Duodenal mucosa (tissue), 2 donors: ENCODE measurements at regions not wholly inside any gene's neighbourhood (a gene's known extent, or its start where the extent isn't known, plus 50 kb on each side); places are given as distances from the start of the nearest gene placed in this dataset.
"Not testable (repeated sequence)": the region's sequence is repeated elsewhere in the genome, so short reads cannot be mapped to it uniquely, and the experiment has no call there.

ENCODE experiments used
- H3K27ac ChIP-seq: one replicate; pipeline ENCODE4 v1.7.0; 2013; ENCODE audit warnings: low read depth, low read length
- H3K27me3 ChIP-seq, 2 donors: one replicate each; pipeline ENCODE4 v1.7.0; 2013; ENCODE audit warnings: low read length in 2 of 2, control low read depth in 1 of 2; ENCODE audit not compliant: insufficient read depth in 2 of 2, control insufficient read depth in 1 of 2
- H3K36me3 ChIP-seq, 2 donors: one replicate each; pipeline ENCODE4 v1.7.0; 2013; ENCODE audit warnings: low read length in 2 of 2, control low read depth in 1 of 2; ENCODE audit not compliant: insufficient read depth in 2 of 2, control insufficient read depth in 1 of 2
- H3K4me1 ChIP-seq, 2 donors: one replicate each; pipeline ENCODE4 v1.7.0; 2013; ENCODE audit warnings: low read length in 2 of 2, control low read depth in 1 of 2; ENCODE audit not compliant: insufficient read depth in 2 of 2, control insufficient read depth in 1 of 2
- H3K4me3 ChIP-seq, 2 donors: one replicate each; pipeline ENCODE4 v1.7.0; 2013; ENCODE audit warnings: low read length in 2 of 2, low read depth in 1 of 2
- H3K9ac ChIP-seq, 2 donors: one replicate each; pipeline ENCODE4 v1.7.0; 2013; ENCODE audit warnings: low read length in 2 of 2, low read depth in 1 of 2
- H3K9me3 ChIP-seq, 2 donors: one replicate each; pipeline ENCODE4 v1.7.0; 2013; ENCODE audit warnings: low read length in 2 of 2, control low read depth in 1 of 2; ENCODE audit not compliant: control insufficient read depth in 1 of 2

DNA sequence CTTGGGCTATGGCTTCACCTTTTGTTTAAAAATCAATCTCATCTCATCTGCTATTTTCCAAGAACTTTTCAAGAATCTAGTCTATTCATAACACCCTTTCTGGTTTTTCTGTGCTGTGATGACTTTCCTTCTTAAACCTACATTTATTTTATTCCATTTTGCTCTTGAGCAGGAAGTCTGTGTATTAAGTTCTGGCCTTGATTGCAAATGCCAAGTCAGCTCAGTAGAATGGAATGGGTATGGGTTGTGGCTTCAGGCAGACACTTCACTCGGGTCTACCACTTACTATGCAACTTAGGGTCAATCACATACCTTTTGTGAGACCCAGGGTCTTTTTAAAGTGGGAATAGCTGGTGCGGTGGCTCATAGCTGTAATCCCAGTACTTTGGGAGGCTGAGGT lies 522.3 kb downstream of the TRIML1 start:
- no peak overlapping the region for H3K27ac ChIP-seq
- H3K9me3 ChIP-seq: no peaks in the 10 kb centered on the region
- no peaks in the 10 kb centered on the region for H3K4me1 ChIP-seq
- H3K4me3 ChIP-seq: no peak overlapping the region
- H3K9ac ChIP-seq: no peak overlapping the region
- no peaks in the 10 kb centered on the region for H3K36me3 ChIP-seq
- no peaks in the 10 kb centered on the region for H3K27me3 ChIP-seq

- Histone ChIP-seq H3K4me3 (no peak overlapping the region), H3K9ac (no peak overlapping the region), H3K27me3 (no peaks in the 10 kb centered on the region), H3K36me3 (no peaks in the 10 kb centered on the region), H3K9me3 (no peaks in the 10 kb centered on the region), H3K27ac (no peak overlapping the region), H3K4me1 (no peaks in the 10 kb centered on the region)
These were observed 524.1 kb downstream of the TRIML1 start for GRCh38 chr4:188663369-188663768.

DNA sequence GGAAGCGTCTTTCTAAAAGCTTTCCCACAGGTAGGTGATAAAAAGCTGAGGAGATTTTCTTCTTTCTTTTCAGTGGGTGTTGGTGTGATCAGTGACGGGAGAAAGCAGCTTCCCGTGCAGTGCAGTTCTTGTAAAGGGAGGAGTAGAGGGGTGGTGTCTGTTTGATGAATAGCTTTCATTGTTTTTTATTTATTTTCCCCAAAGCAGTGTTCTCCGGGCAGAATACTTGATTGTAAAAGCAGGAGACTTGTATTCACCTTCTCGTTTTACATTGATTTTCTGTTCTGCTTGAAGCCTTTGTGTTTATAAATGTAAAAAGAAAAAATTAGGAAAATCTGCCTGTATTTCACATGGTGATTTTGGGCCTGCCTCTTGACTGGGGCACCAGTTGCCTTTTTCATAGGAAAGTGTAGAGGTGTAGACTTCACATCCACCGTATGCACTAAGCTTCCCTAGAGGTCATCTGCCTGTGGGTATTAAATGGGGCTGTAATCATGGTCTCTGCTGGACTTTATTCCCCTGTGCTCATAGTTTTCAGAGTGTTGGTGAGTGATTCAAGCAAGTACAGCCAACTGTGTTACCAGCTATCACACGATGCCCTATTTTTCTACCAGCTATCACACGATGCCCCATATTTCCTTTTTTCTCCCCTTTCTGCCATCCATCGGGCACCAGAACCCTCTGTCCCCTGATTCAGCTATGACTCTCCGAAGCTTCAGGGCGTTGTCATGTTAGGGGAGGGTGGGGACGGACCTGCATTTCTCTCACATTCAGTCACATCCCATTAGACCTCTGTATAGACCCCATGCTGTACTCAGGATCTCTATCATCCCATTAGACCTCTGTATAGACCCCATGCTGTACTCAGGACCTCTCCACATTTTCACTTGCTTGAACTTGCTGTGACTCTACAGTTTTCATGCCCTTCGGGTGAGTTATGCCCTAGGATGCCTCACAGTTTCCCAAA lies 526.5 kb downstream of the TRIML1 start:
- Histone ChIP-seq H3K27ac (no peak overlapping the region), H3K27me3 (no peaks in the 10 kb centered on the region), H3K36me3 (no peaks in the 10 kb centered on the region), H3K9ac (no peak overlapping the region), H3K4me3 (no peak overlapping the region), H3K4me1 (no peaks in the 10 kb centered on the region), H3K9me3 (no peaks in the 10 kb centered on the region)

DNA sequence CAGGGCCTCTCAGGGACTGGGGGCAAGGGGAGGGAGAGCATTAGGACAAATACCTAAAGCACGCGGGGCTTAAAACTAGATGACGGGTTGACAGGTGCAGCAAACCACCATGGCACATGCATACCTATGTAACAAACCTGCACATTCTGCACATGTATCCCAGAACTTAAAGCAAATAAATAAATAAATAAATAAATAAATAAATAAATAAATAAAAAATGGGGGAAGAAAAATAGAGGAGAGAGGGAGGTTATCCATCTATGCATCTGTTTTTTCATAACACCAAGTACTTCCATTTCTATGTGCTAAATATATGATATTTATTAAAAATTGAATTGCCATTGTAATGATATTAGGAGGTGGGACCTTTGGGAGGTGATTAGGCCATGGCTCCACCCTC lies 539.5 kb downstream of the TRIML1 start:
- H3K27me3 ChIP-seq, H3K4me3 ChIP-seq, H3K9me3 ChIP-seq, H3K27ac ChIP-seq, H3K4me1 ChIP-seq, H3K9ac ChIP-seq, H3K36me3 ChIP-seq: not testable (repeated sequence)

- Histone ChIP-seq H3K9me3 (no peaks in the 10 kb centered on the region), H3K9ac (no peak overlapping the region), H3K27ac (no peak overlapping the region), H3K4me3 (no peak overlapping the region), H3K4me1 (no peaks in the 10 kb centered on the region), H3K27me3 (no peaks in the 10 kb centered on the region), H3K36me3 (no peaks in the 10 kb centered on the region)
These were observed 540.9 kb downstream of the TRIML1 start for GRCh38 chr4:188680004-188680666.

DNA sequence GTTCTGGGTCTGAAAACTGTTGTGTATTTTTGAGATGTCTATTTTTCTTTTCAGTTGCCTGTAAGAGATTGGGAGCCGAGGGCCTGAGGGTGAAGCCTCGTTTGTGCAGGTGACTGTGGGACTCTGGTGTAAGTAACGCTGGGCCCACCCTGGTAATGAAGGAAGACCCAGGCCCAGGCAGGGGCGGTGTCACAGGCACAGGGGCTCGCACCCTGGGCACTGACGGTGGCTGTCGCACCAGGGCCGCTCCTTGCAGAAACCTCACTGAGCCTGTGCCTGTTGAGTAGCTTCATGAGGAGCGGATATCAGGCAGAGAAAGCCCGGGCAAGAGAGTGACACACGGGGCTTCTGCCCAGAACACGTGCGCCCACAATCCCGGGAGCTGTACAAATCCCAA lies 541.4 kb downstream of the TRIML1 start:
- Histone ChIP-seq H3K4me1 (no peaks in the 10 kb centered on the region), H3K4me3 (no peak overlapping the region)

GRCh38 chr4:188682321-188682720 lies 543.1 kb downstream of the TRIML1 start:
- no peak overlapping the region for H3K27ac ChIP-seq
- H3K4me3 ChIP-seq: no peak overlapping the region
- no peak overlapping the region for H3K9ac ChIP-seq
- H3K27me3 ChIP-seq: no peaks in the 10 kb centered on the region
- H3K36me3 ChIP-seq: no peaks in the 10 kb centered on the region
- H3K4me1 ChIP-seq: no peaks in the 10 kb centered on the region
- no peaks in the 10 kb centered on the region for H3K9me3 ChIP-seq

More for the DNA sequence above, 541.4 kb downstream of the TRIML1 start:
- no peak overlapping the region for H3K9ac ChIP-seq
- no peak overlapping the region for H3K27ac ChIP-seq
- H3K27me3 ChIP-seq: no peaks in the 10 kb centered on the region
- no peaks in the 10 kb centered on the region for H3K9me3 ChIP-seq
- no peaks in the 10 kb centered on the region for H3K36me3 ChIP-seq

- no peaks in the 10 kb centered on the region for H3K36me3 ChIP-seq
- H3K4me1 ChIP-seq: no peaks in the 10 kb centered on the region
- no peaks in the 10 kb centered on the region for H3K9me3 ChIP-seq
- H3K9ac ChIP-seq: no peak overlapping the region
- no peaks in the 10 kb centered on the region for H3K27me3 ChIP-seq
- H3K4me3 ChIP-seq: no peak overlapping the region
- H3K27ac ChIP-seq: no peak overlapping the region
These were observed 544.3 kb downstream of the TRIML1 start for GRCh38 chr4:188683571-188683970.

GRCh38 chr4:188688956-188689355 lies 549.7 kb downstream of the TRIML1 start:
- H3K4me1 ChIP-seq: no peaks in the 10 kb centered on the region
- H3K9ac ChIP-seq: no peak overlapping the region
- H3K36me3 ChIP-seq: no peaks in the 10 kb centered on the region
- no peak overlapping the region for H3K4me3 ChIP-seq
- no peaks in the 10 kb centered on the region for H3K27me3 ChIP-seq
- H3K27ac ChIP-seq: no peak overlapping the region
- no peaks in the 10 kb centered on the region for H3K9me3 ChIP-seq

GRCh38 chr4:188691811-188692210 lies 552.6 kb downstream of the TRIML1 start:
- Histone ChIP-seq H3K27me3 (no peaks in the 10 kb centered on the region), H3K36me3 (no peaks in the 10 kb centered on the region), H3K4me1 (no peaks in the 10 kb centered on the region), H3K9ac (no peak overlapping the region), H3K9me3 (no peaks in the 10 kb centered on the region), H3K4me3 (no peak overlapping the region), H3K27ac (no peak overlapping the region)
